NB4 (cell line): ENCODE measurements at regions not wholly inside any gene's neighbourhood (a gene's known extent, or its start where the extent isn't known, plus 50 kb on each side); places are given as distances from the start of the nearest gene placed in this dataset.

Source experiments
- CTCF ChIP-seq: IDR thresholded peaks from one replicate; pipeline ENCODE4 v1.5.1; 2012; ENCODE audit warnings: low read depth, low read length
- MAX ChIP-seq: IDR thresholded peaks from 2 replicates; pipeline ENCODE4 v1.6.1; 2011; ENCODE audit warnings: low read depth, low read length
- MYC ChIP-seq: IDR thresholded peaks from 2 replicates; pipeline ENCODE4 v1.6.1; 2011; ENCODE audit warnings: low read depth, low read length
- POLR2A ChIP-seq: IDR thresholded peaks from 2 replicates; pipeline ENCODE4 v1.6.1; 2011; ENCODE audit warnings: mild to moderate bottlenecking; ENCODE audit not compliant: insufficient read length; ENCODE audit errors: extremely low read depth

- no peak for TF ChIP-seq POLR2A
- no peak for TF ChIP-seq CTCF
- no peak for TF ChIP-seq MAX
- TF ChIP-seq MYC = no peak
These were observed 70.2 kb upstream of the ELL2 start for GRCh38 chr5:96031811-96032261.
